Gastrocnemius medialis (tissue), 4 donors: ENCODE measurements at regions not wholly inside any gene's neighbourhood (a gene's known extent, or its start where the extent isn't known, plus 50 kb on each side); places are given as distances from the start of the nearest gene placed in this dataset.

Experiments used
- CTCF ChIP-seq, 5 experiments: fragments of 450-650 bp in 3 of 5; fragments of 200-600 bp in 2 of 5; sonication (generic) in 2 of 5; IDR thresholded peaks in 4 of 5; conservative IDR thresholded peaks in 1 of 5; 1 replicate in 4 of 5; 2 replicates in 1 of 5; pipeline ENCODE4 v1.5.1; 2016 to 2019; ENCODE audit warnings: antibody characterized with exemption in 5 of 5, mild to moderate bottlenecking in 3 of 5, moderate library complexity in 3 of 5
- POLR2A ChIP-seq, 2 donors: fragments of 450-650 bp; IDR thresholded peaks; one replicate each; pipeline ENCODE4 v1.6.1; 2017; ENCODE audit warnings: antibody characterized with exemption in 2 of 2, mild to moderate bottlenecking in 2 of 2, moderate library complexity in 2 of 2

- TF ChIP-seq CTCF (IDR thresholded peaks at IDR 0.05 in 4 of 5, conservative IDR thresholded peaks at IDR 0.05 in 1 of 5) = no peak
- TF ChIP-seq POLR2A (IDR thresholded peaks at IDR 0.05) = no peak
These were observed 413.3 kb downstream of the PRDM2 start for GRCh38 chr1:14113271-14113670.
